Ishikawa (cell line): ENCODE measurements at regions not wholly inside any gene's neighbourhood (a gene's known extent, or its start where the extent isn't known, plus 50 kb on each side); places are given as distances from the start of the nearest gene placed in this dataset.

Experiments used
- CEBPB ChIP-seq: IDR thresholded peaks from 2 replicates; pipeline ENCODE4 v1.6.1; 2012
- CREB1 ChIP-seq: IDR thresholded peaks from 2 replicates; pipeline ENCODE4 v1.6.1; 2012; ENCODE audit warnings: low read depth
- EGR1 ChIP-seq: IDR thresholded peaks from 2 replicates; pipeline ENCODE4 v1.6.1; 2012
- EP300 ChIP-seq: IDR thresholded peaks from 2 replicates; pipeline ENCODE4 v1.6.1; 2012; ENCODE audit warnings: borderline replicate concordance
- FOXM1 ChIP-seq: IDR thresholded peaks from 2 replicates; pipeline ENCODE4 v1.6.1; 2012; ENCODE audit warnings: low read depth, borderline replicate concordance
- MAX ChIP-seq: IDR thresholded peaks from 2 replicates; pipeline ENCODE4 v1.6.1; 2012
- NFIC ChIP-seq: IDR thresholded peaks from 2 replicates; pipeline ENCODE4 v1.6.1; 2012
- RAD21 ChIP-seq: IDR thresholded peaks from 2 replicates; pipeline ENCODE4 v1.6.1; 2012; ENCODE audit warnings: low read depth
- REST ChIP-seq: IDR thresholded peaks from 2 replicates; pipeline ENCODE4 v1.6.1; 2012; ENCODE audit warnings: low read depth, mild to moderate bottlenecking
- TAF1 ChIP-seq: IDR thresholded peaks from 2 replicates; pipeline ENCODE4 v1.6.1; 2012; ENCODE audit warnings: low read depth, mild to moderate bottlenecking
- TCF12 ChIP-seq: IDR thresholded peaks from 2 replicates; pipeline ENCODE4 v1.6.1; 2012; ENCODE audit warnings: low read depth
- TEAD4 ChIP-seq: IDR thresholded peaks from 2 replicates; pipeline ENCODE4 v1.6.1; 2012
- USF1 ChIP-seq: IDR thresholded peaks from 2 replicates; pipeline ENCODE4 v1.6.1; 2012
- YY1 ChIP-seq: IDR thresholded peaks from 2 replicates; pipeline ENCODE4 v1.6.1; 2012; ENCODE audit warnings: low read depth
- ZBTB7A ChIP-seq: IDR thresholded peaks from 2 replicates; pipeline ENCODE4 v1.6.1; 2012; ENCODE audit warnings: low read depth

- TF ChIP-seq NFIC (no peak), EP300 (no peak), TCF12 (no peak), USF1 (no peak), REST (no peak), FOXM1 (no peak), ZBTB7A (no peak), TEAD4 (no peak), CEBPB (no peak), MAX (no peak), EGR1 (no peak), YY1 (no peak), CREB1 (no peak), RAD21 (no peak), TAF1 (no peak)
These were observed 467.3 kb upstream of the MYT1L start for GRCh38 chr2:2798337-2798736.

GRCh38 chr2:2797797-2798196, 466.7 kb upstream of the MYT1L start:
- TF ChIP-seq NFIC (no peak), EP300 (no peak), FOXM1 (no peak), REST (no peak), RAD21 (no peak), TAF1 (no peak), ZBTB7A (no peak), CREB1 (no peak), EGR1 (no peak), CEBPB (no peak), MAX (no peak), TEAD4 (no peak), YY1 (no peak), TCF12 (no peak), USF1 (no peak)

- TF ChIP-seq TCF12 (no peak), REST (no peak), FOXM1 (no peak), TEAD4 (no peak), RAD21 (no peak), ZBTB7A (no peak), USF1 (no peak), MAX (no peak), CEBPB (no peak), EGR1 (no peak), EP300 (no peak), TAF1 (no peak), YY1 (no peak), CREB1 (no peak), NFIC (no peak)
These were observed 465.1 kb upstream of the MYT1L start for GRCh38 chr2:2796207-2796606.

GRCh38 chr2:2795438-2796091, 464.5 kb upstream of the MYT1L start:
- TF ChIP-seq USF1, result no peak
- TF ChIP-seq NFIC, result no peak
- TF ChIP-seq TCF12, result no peak
- no peak for TF ChIP-seq ZBTB7A
- TF ChIP-seq EGR1, result no peak
- no peak for TF ChIP-seq FOXM1
- no peak for TF ChIP-seq CREB1
- TF ChIP-seq TEAD4, result no peak
- TF ChIP-seq REST, result no peak
- no peak for TF ChIP-seq YY1
- no peak for TF ChIP-seq MAX
